H1 (cell line): ENCODE measurements at regions not wholly inside any gene's neighbourhood (a gene's known extent, or its start where the extent isn't known, plus 50 kb on each side); places are given as distances from the start of the nearest gene placed in this dataset.

Experiments used
- CTCF ChIA-PET: fragments of 300-600 bp; sonication (Branson Sonifier 250); formaldehyde crosslinking; loops from one replicate; lab custom pipeline; 2021; ENCODE audit not compliant: partially characterized antibody; lab: Charles Lee
- POLR2A ChIA-PET: fragments of 300-600 bp; sonication (Branson Sonifier 250); formaldehyde crosslinking; loops from one replicate; lab custom pipeline; 2021; ENCODE audit warnings: inconsistent platforms; ENCODE audit not compliant: partially characterized antibody; lab: Charles Lee
- DNase-seq, 2 experiments: peaks; one replicate each; pipeline versions ENCODE4 v3.0.0 to v3.0.0-alpha.2; 2010 to 2022; ENCODE audit warnings: low spot score in 2 of 2, low read depth in 1 of 2, mixed read lengths in 1 of 2
- FAIRE-seq: peaks from 2 replicates; lab custom pipeline; 2011; peaks lifted over from hg19 to GRCh38; lab: Jason Lieb, UNC
- H2AFZ ChIP-seq: 2 replicates; pipeline ENCODE4 v1.8.1; 2012; ENCODE audit warnings: low read length, inconsistent platforms
- H2AK5ac ChIP-seq: 2 replicates; pipeline ENCODE4 v1.6.1; 2013; ENCODE audit warnings: low read depth, low read length
- H2BK120ac ChIP-seq: replicated peaks from 2 replicates; pipeline ENCODE3; 2013; ENCODE audit warnings: low read depth, low read length, inconsistent platforms
- H2BK12ac ChIP-seq: 2 replicates; pipeline ENCODE4 v1.6.1; 2013; ENCODE audit warnings: low read depth, low read length
- H2BK15ac ChIP-seq: 2 replicates; pipeline ENCODE4 v1.6.1; 2013; ENCODE audit warnings: low read length
- H2BK20ac ChIP-seq: 2 replicates; pipeline ENCODE4 v1.6.1; 2013; ENCODE audit warnings: low read length
- H2BK5ac ChIP-seq: 2 replicates; pipeline ENCODE4 v1.6.1; 2013; ENCODE audit warnings: low read depth, low read length
- H3K14ac ChIP-seq: 2 replicates; pipeline ENCODE4 v1.6.1; 2013; ENCODE audit warnings: inconsistent platforms; ENCODE audit not compliant: insufficient read length
- H3K18ac ChIP-seq: 2 replicates; pipeline ENCODE4 v1.6.1; 2013; ENCODE audit warnings: low read length; ENCODE audit errors: extremely low read depth
- H3K23ac ChIP-seq: 2 replicates; pipeline ENCODE4 v1.6.1; 2013; ENCODE audit warnings: inconsistent platforms; ENCODE audit not compliant: insufficient read length
- H3K23me2 ChIP-seq: 2 replicates; pipeline ENCODE4 v1.6.1; 2013; ENCODE audit warnings: low read depth, low read length
- H3K27ac ChIP-seq: 2 replicates; pipeline ENCODE4 v1.6.1; 2011; ENCODE audit warnings: low read depth, low read length, inconsistent platforms
- H3K27me3 ChIP-seq, 4 experiments: replicated peaks in 1 of 4; 1 replicate in 1 of 4; 2 replicates in 3 of 4; pipeline versions ENCODE4 v1.6.1 to v1.8.1; 2011 to 2013; ENCODE audit warnings: low read length in 3 of 4, mild to moderate bottlenecking in 3 of 4, inconsistent platforms in 2 of 4, mixed read lengths in 2 of 4, moderate library complexity in 1 of 4; ENCODE audit not compliant: control insufficient read depth in 3 of 4, insufficient read depth in 3 of 4; ENCODE audit errors: extremely low read depth in 1 of 4
- H3K36me3 ChIP-seq, 4 experiments: 2 replicates each; pipeline versions ENCODE4 v1.6.1 to v1.8.1; 2011 to 2013; ENCODE audit warnings: mild to moderate bottlenecking in 4 of 4, low read length in 3 of 4, moderate library complexity in 2 of 4, control low read depth in 1 of 4, inconsistent platforms in 1 of 4; ENCODE audit not compliant: insufficient read depth in 4 of 4, control insufficient read depth in 2 of 4
- H3K4ac ChIP-seq: replicated peaks from 2 replicates; pipeline ENCODE3; 2013; ENCODE audit warnings: low read length, low read depth, mixed read lengths, inconsistent platforms; ENCODE audit not compliant: insufficient read length
- H3K4me1 ChIP-seq, 4 experiments: replicated peaks in 1 of 4; 1 replicate in 1 of 4; 2 replicates in 3 of 4; pipeline versions ENCODE4 v1.6.1 to v1.8.1; 2011 to 2013; ENCODE audit warnings: low read length in 3 of 4, inconsistent platforms in 2 of 4, mixed read lengths in 1 of 4; ENCODE audit not compliant: insufficient read depth in 4 of 4, control insufficient read depth in 3 of 4
- H3K4me2 ChIP-seq, 2 experiments: 2 replicates each; pipeline versions ENCODE4 v1.6.1 to v1.8.1; 2011 to 2013; ENCODE audit warnings: low read depth in 2 of 2, low read length in 2 of 2, control low read depth in 1 of 2, inconsistent platforms in 1 of 2, mild to moderate bottlenecking in 1 of 2; ENCODE audit not compliant: insufficient read depth in 1 of 2
- H3K4me3 ChIP-seq, 4 experiments: fragments of 200-600, 300-600 bp in 1 of 4; sonication (generic), shearing (Covaris generic), sonication (Bioruptor Twin) in 1 of 4; 2 replicates each; pipeline versions ENCODE4 v1.5.1 to v1.8.1; 2011 to 2016; ENCODE audit warnings: low read length in 4 of 4, low read depth in 3 of 4, control low read depth in 2 of 4, inconsistent platforms in 2 of 4, mild to moderate bottlenecking in 2 of 4, mixed read lengths in 1 of 4, moderate library complexity in 1 of 4; ENCODE audit not compliant: insufficient read depth in 2 of 4; ENCODE audit errors: extremely low read depth in 1 of 4
- H3K56ac ChIP-seq: replicated peaks from 2 replicates; pipeline ENCODE3; 2013; ENCODE audit warnings: low read depth, mild to moderate bottlenecking, mixed read lengths, low read length, inconsistent platforms; ENCODE audit not compliant: insufficient read length
- H3K79me1 ChIP-seq: 2 replicates; pipeline ENCODE4 v1.6.1; 2013; ENCODE audit warnings: low read depth, low read length, control low read depth
- H3K79me2 ChIP-seq, 2 experiments: 2 replicates each; pipeline versions ENCODE4 v1.6.1 to v1.8.1; 2012 to 2013; ENCODE audit warnings: low read length in 2 of 2, mild to moderate bottlenecking in 2 of 2, inconsistent platforms in 1 of 2; ENCODE audit not compliant: insufficient read depth in 2 of 2, control insufficient read depth in 1 of 2
- H3K9ac ChIP-seq, 4 experiments: replicated peaks in 1 of 4; 1 replicate in 1 of 4; 2 replicates in 3 of 4; pipeline versions ENCODE4 v1.6.1 to v1.8.1; 2011 to 2013; ENCODE audit warnings: low read depth in 3 of 4, low read length in 3 of 4, control low read depth in 2 of 4, mild to moderate bottlenecking in 2 of 4, moderate library complexity in 2 of 4, inconsistent platforms in 1 of 4; ENCODE audit errors: extremely low read depth in 1 of 4
- H3K9me3 ChIP-seq, 2 experiments: 2 replicates each; pipeline versions ENCODE4 v1.6.1 to v1.8.1; 2012 to 2013; ENCODE audit warnings: mild to moderate bottlenecking in 2 of 2, moderate library complexity in 2 of 2, control low read depth in 1 of 2, inconsistent platforms in 1 of 2, low read depth in 1 of 2, low read length in 1 of 2, mixed read lengths in 1 of 2; ENCODE audit not compliant: insufficient read depth in 2 of 2
- H4K20me1 ChIP-seq, 2 experiments: replicated peaks in 1 of 2; 2 replicates each; pipeline versions ENCODE3 to v1.8.1; 2011 to 2013; ENCODE audit warnings: inconsistent platforms in 2 of 2, low read length in 2 of 2, mild to moderate bottlenecking in 1 of 2; ENCODE audit not compliant: insufficient read depth in 2 of 2, control insufficient read depth in 1 of 2
- H4K5ac ChIP-seq: 2 replicates; pipeline ENCODE4 v1.6.1; 2013; ENCODE audit warnings: low read length, low read depth, mixed read lengths, inconsistent platforms; ENCODE audit not compliant: insufficient read length
- H4K8ac ChIP-seq: 2 replicates; pipeline ENCODE4 v1.8.0; 2013; ENCODE audit warnings: mild to moderate bottlenecking, moderate library complexity, low read length, inconsistent platforms; ENCODE audit not compliant: insufficient read depth; ENCODE audit errors: extremely low read depth
- H4K91ac ChIP-seq: replicated peaks from 2 replicates; pipeline ENCODE3; 2013; ENCODE audit warnings: low read length, mixed read lengths, inconsistent platforms; ENCODE audit not compliant: insufficient read length
- KDM1A ChIP-seq: fragments of 200-600, 300-600 bp; sonication (generic); IDR thresholded peaks from 2 replicates; pipeline ENCODE4 v1.7.1; 2016; ENCODE audit warnings: mild to moderate bottlenecking, low read length, borderline replicate concordance
- TEAD4 ChIP-seq: IDR thresholded peaks from 2 replicates; pipeline ENCODE4 v1.6.1; 2012; ENCODE audit warnings: low read depth, low read length, inconsistent platforms, mixed read lengths
- WGBS, 2 experiments: shearing (Covaris generic) in 1 of 2; methylation state at CpG; one replicate each; pipeline versions ENCODE4 v1.1.6 to v1.1.7; 2013 to 2015; ENCODE audit warnings: low lambda C conversion rate in 2 of 2, mixed read lengths in 2 of 2, inconsistent platforms in 1 of 2, low coverage in 1 of 2, missing lambda C conversion rate in 1 of 2; ENCODE audit not compliant: insufficient replicate concordance in 2 of 2, insufficient coverage in 1 of 2, insufficient read length in 1 of 2; ENCODE audit errors: extremely low coverage in 1 of 2, missing lambda C conversion rate in 1 of 2; 5-methylcytosine and 5-hydroxymethylcytosine counted together
- TF ChIP-seq, protein P1 (sequence below): IDR thresholded peaks from 2 replicates; pipeline ENCODE4 v1.6.1; 2011; ENCODE audit warnings: low read length, improper control_type of control experiment

DNA sequence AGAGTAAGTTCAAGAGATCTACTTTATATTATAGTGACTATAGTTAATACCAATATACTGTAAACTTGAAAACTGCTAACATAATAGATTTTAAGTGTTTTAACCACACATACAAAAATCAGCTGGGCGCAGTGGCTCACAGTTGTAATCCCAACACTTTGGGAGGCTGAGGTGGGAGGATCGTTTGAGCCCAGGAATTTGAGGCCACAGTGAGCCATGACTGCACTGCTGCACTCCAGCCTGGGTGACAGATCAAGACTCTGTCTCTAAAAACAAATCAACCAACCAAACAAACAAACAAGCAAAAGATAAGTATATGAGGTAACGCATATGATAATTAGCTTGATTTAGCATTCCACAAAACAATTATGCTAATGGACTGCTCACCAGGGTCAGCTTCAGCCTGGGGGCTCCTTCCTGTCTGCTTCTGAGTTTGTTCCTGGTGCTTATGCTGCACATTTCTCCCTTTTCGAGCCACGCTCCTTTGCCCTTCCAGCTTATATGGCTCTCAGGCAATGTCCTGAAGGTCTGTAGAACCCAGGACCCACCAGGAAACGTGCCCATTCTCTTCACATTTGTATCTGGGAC is 357.6 kb downstream of the EN1 start:
- no peaks in the 10 kb centered on the region; the same call in 1 of the 2 replicates for H3K79me1 ChIP-seq
- peak overlapping the region; percentile 34 for H4K5ac ChIP-seq
- no peak for DNase-seq
- H4K91ac ChIP-seq: peak overlapping the region; percentile 70
- no peak overlapping the region; the same call in 1 of the 2 replicates for H2BK15ac ChIP-seq
- peak overlapping the region; percentile 53 to 63; a peak in 3 of 4 replicates for H3K4me2 ChIP-seq
- H2AK5ac ChIP-seq: no peak overlapping the region
- peak overlapping the region; percentile 9; the same call in 1 of the 2 replicates for H2AFZ ChIP-seq
- H3K9ac ChIP-seq: no peak overlapping the region
- TF ChIP-seq TEAD4 (0 out of 2 replicates have a peak, but pooled peaks have one; percentile 14), KDM1A (peak; percentile 74; the same call in 1 of the 2 replicates)
- TF ChIP-seq, protein P1, sequence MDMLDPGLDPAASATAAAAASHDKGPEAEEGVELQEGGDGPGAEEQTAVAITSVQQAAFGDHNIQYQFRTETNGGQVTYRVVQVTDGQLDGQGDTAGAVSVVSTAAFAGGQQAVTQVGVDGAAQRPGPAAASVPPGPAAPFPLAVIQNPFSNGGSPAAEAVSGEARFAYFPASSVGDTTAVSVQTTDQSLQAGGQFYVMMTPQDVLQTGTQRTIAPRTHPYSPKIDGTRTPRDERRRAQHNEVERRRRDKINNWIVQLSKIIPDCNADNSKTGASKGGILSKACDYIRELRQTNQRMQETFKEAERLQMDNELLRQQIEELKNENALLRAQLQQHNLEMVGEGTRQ: no peak
- peak overlapping the region; percentile 44 for H2BK120ac ChIP-seq
- H3K4me1 ChIP-seq: peaks cover 8 to 16% (median 13%) of the 10 kb centered on the region in 4 experiments; a peak in 6 of 7 replicates
- no peak for FAIRE-seq
- H3K36me3 ChIP-seq: no peaks in the 10 kb centered on the region
- H3K18ac ChIP-seq: no peak overlapping the region; the same call in 1 of the 2 replicates
- H3K27ac ChIP-seq: peak overlapping the region; percentile 30; the same call in 1 of the 2 replicates
- H3K23ac ChIP-seq: no peak overlapping the region
- ChIA-PET CTCF (interaction anchor here (0.9 to 1.7 kb wide), 4 partner anchors 10 to 269 kb away, joined by 3 to 5 read pairs (median 4); no protein-coding TSS in a partner anchor), POLR2A (no interaction called here)
- no peak overlapping the region for H3K4ac ChIP-seq
- no peak overlapping the region for H4K8ac ChIP-seq
- peak overlapping the region; percentile 42 for H3K56ac ChIP-seq
- H3K4me3 ChIP-seq: peak overlapping the region in 1 of 4 experiments; percentile 16; a peak in 1 of 8 replicates
- H3K79me2 ChIP-seq: no peaks in the 10 kb centered on the region
- 0 out of 2 replicates have a peak overlapping the region, but pooled peaks have one; percentile 13 for H2BK12ac ChIP-seq
- H2BK20ac ChIP-seq: peak overlapping the region; percentile 98; the same call in 1 of the 2 replicates
- no peaks in the 10 kb centered on the region for H4K20me1 ChIP-seq
- 61% methylated on average over 6 of the region's 6 CpGs; no CpG with 5 or more reads in 1 of the 2 experiments for WGBS, 2 experiments
- H3K27me3 ChIP-seq: no peaks in the 10 kb centered on the region
- no peaks in the 10 kb centered on the region for H3K9me3 ChIP-seq
- H3K23me2 ChIP-seq: no peaks in the 10 kb centered on the region
- H2BK5ac ChIP-seq: peak overlapping the region; percentile 86; the same call in 1 of the 2 replicates
- H3K14ac ChIP-seq: no peak overlapping the region
